ENCODE measurements at regions not wholly inside any gene's neighbourhood (a gene's known extent, or its start where the extent isn't known, plus 50 kb on each side); places are given as distances from the start of the nearest gene placed in this dataset.

DNA sequence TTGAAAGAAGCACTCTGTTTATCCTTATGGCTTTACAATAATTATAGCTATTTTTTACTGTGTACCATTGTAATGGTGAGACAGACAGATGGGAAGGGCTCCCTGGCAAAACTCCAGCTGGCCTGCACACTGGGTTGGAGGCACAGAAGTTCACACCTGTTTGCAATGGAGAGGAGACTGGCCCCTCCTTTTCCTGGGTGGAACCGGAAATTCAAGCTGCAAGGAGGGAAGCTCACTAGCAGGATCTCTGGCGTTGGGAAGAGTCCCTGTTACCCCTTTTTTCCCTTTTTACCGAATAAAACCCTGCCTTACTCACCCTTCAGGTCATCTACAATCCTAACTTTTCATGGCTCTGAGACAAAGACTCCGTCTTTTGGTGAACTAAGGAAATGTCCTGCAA, 100.3 kb upstream of the TFPI start:
- TF ChIP-seq, protein P1, sequence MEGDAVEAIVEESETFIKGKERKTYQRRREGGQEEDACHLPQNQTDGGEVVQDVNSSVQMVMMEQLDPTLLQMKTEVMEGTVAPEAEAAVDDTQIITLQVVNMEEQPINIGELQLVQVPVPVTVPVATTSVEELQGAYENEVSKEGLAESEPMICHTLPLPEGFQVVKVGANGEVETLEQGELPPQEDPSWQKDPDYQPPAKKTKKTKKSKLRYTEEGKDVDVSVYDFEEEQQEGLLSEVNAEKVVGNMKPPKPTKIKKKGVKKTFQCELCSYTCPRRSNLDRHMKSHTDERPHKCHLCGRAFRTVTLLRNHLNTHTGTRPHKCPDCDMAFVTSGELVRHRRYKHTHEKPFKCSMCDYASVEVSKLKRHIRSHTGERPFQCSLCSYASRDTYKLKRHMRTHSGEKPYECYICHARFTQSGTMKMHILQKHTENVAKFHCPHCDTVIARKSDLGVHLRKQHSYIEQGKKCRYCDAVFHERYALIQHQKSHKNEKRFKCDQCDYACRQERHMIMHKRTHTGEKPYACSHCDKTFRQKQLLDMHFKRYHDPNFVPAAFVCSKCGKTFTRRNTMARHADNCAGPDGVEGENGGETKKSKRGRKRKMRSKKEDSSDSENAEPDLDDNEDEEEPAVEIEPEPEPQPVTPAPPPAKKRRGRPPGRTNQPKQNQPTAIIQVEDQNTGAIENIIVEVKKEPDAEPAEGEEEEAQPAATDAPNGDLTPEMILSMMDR (IDR thresholded peaks at IDR 0.05) = no peak
- no peak for TF ChIP-seq POLR2A (IDR thresholded peaks at IDR 0.05)

Measured in body of pancreas (tissue), 4 donors.